IMR-90 (cell line): ENCODE measurements at regions not wholly inside any gene's neighbourhood (a gene's known extent, or its start where the extent isn't known, plus 50 kb on each side); places are given as distances from the start of the nearest gene placed in this dataset.

Source experiments
- ATAC-seq: fragments of 200-7000 bp; cut with Tn5 transposase; 2 replicates; pipeline ENCODE4 v1.9.1; 2020; ENCODE audit warnings: low read depth, mild to moderate bottlenecking, moderate library complexity
- BruUV-seq: library from RNA; stranded (reverse); fragments of 400-500 nt; replicated peaks from 2 replicates; lab custom pipeline; 2021; lab: Mats Ljungman, UMichigan
- CTCF ChIA-PET: fragments of 300-600 bp; formaldehyde crosslinking; extraction: SDS; loops from one replicate; lab custom pipeline; 2021; ENCODE audit warnings: antibody characterized with exemption; lab: Yijun Ruan, JAX
- POLR2A ChIA-PET: fragments of 300-600 bp; sonication (Branson Sonifier 250); formaldehyde crosslinking; loops from one replicate; lab custom pipeline; 2022; ENCODE audit warnings: antibody characterized with exemption; ENCODE audit not compliant: unreplicated experiment; lab: Charles Lee
- DNase-seq: peaks from one replicate; pipeline ENCODE4 v3.0.0; 2013
- H2AFZ ChIP-seq: replicated peaks from 2 replicates; pipeline ENCODE3; 2013; ENCODE audit warnings: low read length, mild to moderate bottlenecking; ENCODE audit not compliant: poor library complexity
- H2AK5ac ChIP-seq: 2 replicates; pipeline ENCODE4 v1.6.1; 2013; ENCODE audit warnings: low read depth, low read length, inconsistent platforms
- H2AK9ac ChIP-seq: replicated peaks from 2 replicates; pipeline ENCODE3; 2013; ENCODE audit warnings: mild to moderate bottlenecking, low read depth, low read length, moderate library complexity; ENCODE audit not compliant: poor library complexity
- H2BK120ac ChIP-seq: 2 replicates; pipeline ENCODE4 v1.6.1; 2013; ENCODE audit warnings: low read depth, low read length, inconsistent platforms
- H2BK15ac ChIP-seq: 3 replicates; pipeline ENCODE4 v1.6.1; 2013; ENCODE audit warnings: low read depth, low read length, inconsistent platforms
- H2BK20ac ChIP-seq: 2 replicates; pipeline ENCODE4 v1.6.1; 2013; ENCODE audit warnings: low read depth, mild to moderate bottlenecking, inconsistent platforms, low read length, moderate library complexity
- H2BK5ac ChIP-seq: 2 replicates; pipeline ENCODE4 v1.6.1; 2013; ENCODE audit warnings: mild to moderate bottlenecking, low read depth, low read length, inconsistent platforms; ENCODE audit not compliant: poor library complexity, severe bottlenecking
- H3K14ac ChIP-seq: replicated peaks from 2 replicates; pipeline ENCODE4 v1.6.1; 2013; ENCODE audit warnings: low read depth, low read length, inconsistent platforms
- H3K18ac ChIP-seq: 2 replicates; pipeline ENCODE4 v1.6.1; 2013; ENCODE audit warnings: low read depth, low read length, control low read depth
- H3K23ac ChIP-seq: 2 replicates; pipeline ENCODE4 v1.6.1; 2013; ENCODE audit warnings: low read depth, low read length, inconsistent platforms
- H3K27ac ChIP-seq: 2 replicates; pipeline ENCODE4 v1.5.1; 2013; ENCODE audit warnings: mild to moderate bottlenecking, control low read depth, low read length; ENCODE audit not compliant: insufficient read depth
- H3K27me3 ChIP-seq: 2 replicates; pipeline ENCODE4 v1.6.1; 2013; ENCODE audit warnings: low read length; ENCODE audit not compliant: control insufficient read depth, insufficient read depth
- H3K36me3 ChIP-seq: 2 replicates; pipeline ENCODE4 v1.6.1; 2013; ENCODE audit warnings: low read length, mixed read lengths; ENCODE audit not compliant: control insufficient read depth, insufficient read depth
- H3K4ac ChIP-seq: 2 replicates; pipeline ENCODE4 v1.6.1; 2013; ENCODE audit warnings: low read depth, low read length, inconsistent platforms
- H3K4me1 ChIP-seq: 2 replicates; pipeline ENCODE4 v1.6.1; 2013; ENCODE audit warnings: low read length, mixed read lengths; ENCODE audit not compliant: control insufficient read depth, insufficient read depth
- H3K4me2 ChIP-seq: 2 replicates; pipeline ENCODE4 v1.6.1; 2013; ENCODE audit warnings: low read depth, mild to moderate bottlenecking, control low read depth, low read length, moderate library complexity
- H3K4me3 ChIP-seq: 2 replicates; pipeline ENCODE4 v1.5.1; 2013; ENCODE audit warnings: low read depth, mild to moderate bottlenecking, control low read depth, low read length, moderate library complexity; ENCODE audit not compliant: insufficient read depth
- H3K56ac ChIP-seq: 2 replicates; pipeline ENCODE4 v1.6.1; 2013; ENCODE audit warnings: low read length, inconsistent platforms; ENCODE audit not compliant: insufficient read depth; ENCODE audit errors: extremely low read depth
- H3K79me1 ChIP-seq, 2 experiments: 2 replicates each; pipeline ENCODE4 v1.6.1; 2013; ENCODE audit warnings: low read length in 2 of 2, inconsistent platforms in 1 of 2, low read depth in 1 of 2
- H3K9ac ChIP-seq: 2 replicates; pipeline ENCODE4 v1.6.1; 2013; ENCODE audit warnings: low read depth, low read length, control low read depth
- H3K9me1 ChIP-seq: 2 replicates; pipeline ENCODE4 v1.6.1; 2013; ENCODE audit warnings: low read length, inconsistent platforms; ENCODE audit not compliant: insufficient read depth
- H3K9me3 ChIP-seq: 2 replicates; pipeline ENCODE4 v1.6.1; 2013; ENCODE audit warnings: low read length; ENCODE audit not compliant: control insufficient read depth, insufficient read depth
- H4K20me1 ChIP-seq: 2 replicates; pipeline ENCODE4 v1.6.1; 2013; ENCODE audit warnings: low read length, inconsistent platforms; ENCODE audit not compliant: insufficient read depth
- H4K5ac ChIP-seq: 2 replicates; pipeline ENCODE4 v1.6.1; 2013; ENCODE audit warnings: mild to moderate bottlenecking, low read depth, low read length, control low read depth
- H4K8ac ChIP-seq, 2 experiments: 2 replicates each; pipeline ENCODE4 v1.6.1; 2013; ENCODE audit warnings: low read depth in 2 of 2, low read length in 2 of 2, control low read depth in 1 of 2, inconsistent platforms in 1 of 2
- H4K91ac ChIP-seq: 2 replicates; pipeline ENCODE4 v1.6.1; 2013; ENCODE audit warnings: low read depth, low read length, inconsistent platforms; ENCODE audit not compliant: insufficient read depth
- BHLHE40 ChIP-seq: fragments of 150-350 bp; IDR thresholded peaks from 2 replicates; pipeline ENCODE4 v1.6.1; 2016; ENCODE audit warnings: mild to moderate bottlenecking, low read depth, low read length
- CEBPB ChIP-seq: IDR thresholded peaks from 2 replicates; pipeline ENCODE4 v1.6.1; 2012; ENCODE audit warnings: low read depth, low read length, improper control_type of control experiment
- CHD1 ChIP-seq: IDR thresholded peaks from 2 replicates; pipeline ENCODE4 v1.6.1; 2012; ENCODE audit warnings: low read depth, low read length, improper control_type of control experiment
- CTCF ChIP-seq: conservative IDR thresholded peaks from 2 replicates; pipeline ENCODE4 v1.5.1; 2012; ENCODE audit warnings: mild to moderate bottlenecking, low read depth, low read length, improper control_type of control experiment
- ELK1 ChIP-seq: fragments of 150-350 bp; IDR thresholded peaks from 2 replicates; pipeline ENCODE4 v1.6.1; 2016; ENCODE audit warnings: low read depth, mild to moderate bottlenecking, low read length, moderate library complexity, borderline replicate concordance
- FOS ChIP-seq: fragments of 150-350 bp; IDR thresholded peaks from 2 replicates; pipeline ENCODE4 v1.6.1; 2016; ENCODE audit warnings: low read depth, low read length
- MAFK ChIP-seq: IDR thresholded peaks from 2 replicates; pipeline ENCODE4 v1.6.1; 2012; ENCODE audit warnings: low read depth, low read length, improper control_type of control experiment
- MAZ ChIP-seq: IDR thresholded peaks from 2 replicates; pipeline ENCODE4 v1.6.1; 2012; ENCODE audit warnings: low read depth, mild to moderate bottlenecking, low read length, improper control_type of control experiment, moderate library complexity, borderline replicate concordance
- MXI1 ChIP-seq: IDR thresholded peaks from 2 replicates; pipeline ENCODE4 v1.6.1; 2012; ENCODE audit warnings: low read depth, mild to moderate bottlenecking, low read length, moderate library complexity, borderline replicate concordance
- NFE2L2 ChIP-seq: fragments of 150-350 bp; IDR thresholded peaks from 2 replicates; pipeline ENCODE4 v1.6.1; 2016; ENCODE audit warnings: low read depth, mild to moderate bottlenecking, low read length
- POLR2A ChIP-seq: IDR thresholded peaks from 2 replicates; pipeline ENCODE4 v1.6.1; 2012; ENCODE audit warnings: mild to moderate bottlenecking, low read depth, low read length
- RAD21 ChIP-seq: IDR thresholded peaks from 2 replicates; pipeline ENCODE4 v1.6.1; 2012; ENCODE audit warnings: low read length, improper control_type of control experiment
- RCOR1 ChIP-seq: IDR thresholded peaks from 2 replicates; pipeline ENCODE4 v1.6.1; 2012; ENCODE audit warnings: mild to moderate bottlenecking, low read length, improper control_type of control experiment; ENCODE audit not compliant: insufficient replicate concordance
- RFX5 ChIP-seq: IDR thresholded peaks from 2 replicates; pipeline ENCODE4 v1.8.0; 2012; ENCODE audit warnings: low read depth, mild to moderate bottlenecking, low read length, moderate library complexity
- SMC3 ChIP-seq: fragments of 150-350 bp; IDR thresholded peaks from 2 replicates; pipeline ENCODE4 v1.6.1; 2016; ENCODE audit warnings: low read depth, mild to moderate bottlenecking, antibody characterized with exemption, low read length, moderate library complexity
- dilution Hi-C: fragments of 300-500 bp; cut with HindIII; formaldehyde crosslinking; loops from one replicate; pipeline ENCODE4 v1.14.3; 2018; ENCODE audit warnings: low sequenced_read_pairs; ENCODE audit not compliant: unreplicated experiment
- in situ Hi-C: fragments of 300-500 bp; cut with MboI; formaldehyde crosslinking; loops from 3 replicates; pipeline ENCODE4 v1.14.3; 2019; ENCODE audit warnings: low sequenced_read_pairs, inconsistent platforms, mixed read lengths
- intact Hi-C: fragments of 100-400 bp; cut with micrococcal nuclease; formaldehyde crosslinking; loops from 2 replicates; pipeline ENCODE4 v1.10.0; 2022
- TF ChIP-seq, protein P1 (sequence below): fragments of 150-350 bp; IDR thresholded peaks from 2 replicates; pipeline ENCODE4 v1.6.1; 2017; ENCODE audit warnings: mild to moderate bottlenecking, antibody characterized with exemption, low read length, low read depth

DNA sequence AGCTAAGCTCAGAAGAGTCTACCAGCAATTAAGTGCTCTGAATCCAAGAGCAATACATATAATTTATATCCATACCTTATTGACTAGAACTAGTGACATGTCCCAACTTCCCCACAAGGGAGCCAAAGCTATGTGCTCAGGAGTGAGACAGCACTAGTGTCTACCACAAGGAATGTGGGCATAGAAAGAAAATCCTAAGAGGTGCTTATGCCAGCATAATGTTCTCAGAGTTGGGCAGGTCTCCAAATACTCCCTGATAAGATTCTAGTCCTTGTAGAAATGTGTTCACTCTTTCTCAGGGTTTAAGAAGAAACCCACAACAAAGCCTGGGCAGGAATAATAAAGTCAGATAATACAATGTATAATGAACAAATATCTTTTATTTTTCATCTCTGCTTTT, 275.1 kb downstream of the BRINP1 start:
- Histone ChIP-seq H3K9me1 (no peaks in the 10 kb centered on the region), H4K5ac (no peak overlapping the region), H3K9me3 (peaks cover 9% of the 10 kb centered on the region), H3K4me1 (no peaks in the 10 kb centered on the region), H3K18ac (no peak overlapping the region), H3K23ac (no peak overlapping the region), H4K91ac (no peak overlapping the region), H2BK5ac (no peak overlapping the region), H2BK15ac (no peak overlapping the region), H3K4ac (no peak overlapping the region), H3K27me3 (no peaks in the 10 kb centered on the region), H3K9ac (no peak overlapping the region), H3K36me3 (no peaks in the 10 kb centered on the region), H3K79me1 (no peaks in the 10 kb centered on the region), H3K56ac (no peak overlapping the region), H2AK9ac (no peak overlapping the region), H3K14ac (no peak overlapping the region), H3K4me3 (no peak overlapping the region), H2AFZ (no peak overlapping the region), H4K20me1 (no peaks in the 10 kb centered on the region), H3K4me2 (no peak overlapping the region), H2BK20ac (no peak overlapping the region), H4K8ac (no peak overlapping the region), H2BK120ac (no peak overlapping the region), H3K27ac (no peak overlapping the region), H2AK5ac (no peak overlapping the region)
- dilution Hi-C loops = no loop called here
- TF ChIP-seq CHD1 (no peak), BHLHE40 (no peak), RFX5 (no peak), RAD21 (no peak), MAFK (no peak), MXI1 (no peak), SMC3 (no peak), CTCF (no peak), FOS (no peak), CEBPB (no peak), POLR2A (no peak), MAZ (no peak), NFE2L2 (no peak), RCOR1 (no peak), ELK1 (no peak)
- TF ChIP-seq, protein P1, sequence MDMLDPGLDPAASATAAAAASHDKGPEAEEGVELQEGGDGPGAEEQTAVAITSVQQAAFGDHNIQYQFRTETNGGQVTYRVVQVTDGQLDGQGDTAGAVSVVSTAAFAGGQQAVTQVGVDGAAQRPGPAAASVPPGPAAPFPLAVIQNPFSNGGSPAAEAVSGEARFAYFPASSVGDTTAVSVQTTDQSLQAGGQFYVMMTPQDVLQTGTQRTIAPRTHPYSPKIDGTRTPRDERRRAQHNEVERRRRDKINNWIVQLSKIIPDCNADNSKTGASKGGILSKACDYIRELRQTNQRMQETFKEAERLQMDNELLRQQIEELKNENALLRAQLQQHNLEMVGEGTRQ = no peak
- POLR2A ChIA-PET = no interaction called here
- ATAC-seq = no peak
- DNase-seq = no peak
- CTCF ChIA-PET = no interaction called here
- intact Hi-C loops = no loop called here
- BruUV-seq = no TSS peak
- in situ Hi-C loops = no loop called here
